H1 (cell line): ENCODE measurements at regions not wholly inside any gene's neighbourhood (a gene's known extent, or its start where the extent isn't known, plus 50 kb on each side); places are given as distances from the start of the nearest gene placed in this dataset.

Experiments used
- CHD7 ChIP-seq: fragments of 300-600 bp; sonication (generic); IDR thresholded peaks from 2 replicates; pipeline ENCODE4 v1.7.1; 2012; ENCODE audit warnings: low read length, moderate library complexity, mild to moderate bottlenecking, inconsistent platforms; ENCODE audit not compliant: insufficient replicate concordance
- GTF2F1 ChIP-seq: IDR thresholded peaks from 2 replicates; pipeline ENCODE4 v1.6.1; 2012; ENCODE audit warnings: low read depth, low read length, improper control_type of control experiment, borderline replicate concordance
- TF ChIP-seq, protein P1 (sequence below): IDR thresholded peaks from 2 replicates; pipeline ENCODE4 v1.6.1; 2012; ENCODE audit warnings: low read length, inconsistent platforms

GRCh38 chr17:12546983-12547382, 118.7 kb upstream of the MYOCD start (continued):
- TF ChIP-seq CHD7 (no peak), GTF2F1 (no peak)
- TF ChIP-seq, protein P1, sequence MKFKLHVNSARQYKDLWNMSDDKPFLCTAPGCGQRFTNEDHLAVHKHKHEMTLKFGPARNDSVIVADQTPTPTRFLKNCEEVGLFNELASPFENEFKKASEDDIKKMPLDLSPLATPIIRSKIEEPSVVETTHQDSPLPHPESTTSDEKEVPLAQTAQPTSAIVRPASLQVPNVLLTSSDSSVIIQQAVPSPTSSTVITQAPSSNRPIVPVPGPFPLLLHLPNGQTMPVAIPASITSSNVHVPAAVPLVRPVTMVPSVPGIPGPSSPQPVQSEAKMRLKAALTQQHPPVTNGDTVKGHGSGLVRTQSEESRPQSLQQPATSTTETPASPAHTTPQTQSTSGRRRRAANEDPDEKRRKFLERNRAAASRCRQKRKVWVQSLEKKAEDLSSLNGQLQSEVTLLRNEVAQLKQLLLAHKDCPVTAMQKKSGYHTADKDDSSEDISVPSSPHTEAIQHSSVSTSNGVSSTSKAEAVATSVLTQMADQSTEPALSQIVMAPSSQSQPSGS: no peak
